ENCODE measurements at regions not wholly inside any gene's neighbourhood (a gene's known extent, or its start where the extent isn't known, plus 50 kb on each side); places are given as distances from the start of the nearest gene placed in this dataset.

DNA sequence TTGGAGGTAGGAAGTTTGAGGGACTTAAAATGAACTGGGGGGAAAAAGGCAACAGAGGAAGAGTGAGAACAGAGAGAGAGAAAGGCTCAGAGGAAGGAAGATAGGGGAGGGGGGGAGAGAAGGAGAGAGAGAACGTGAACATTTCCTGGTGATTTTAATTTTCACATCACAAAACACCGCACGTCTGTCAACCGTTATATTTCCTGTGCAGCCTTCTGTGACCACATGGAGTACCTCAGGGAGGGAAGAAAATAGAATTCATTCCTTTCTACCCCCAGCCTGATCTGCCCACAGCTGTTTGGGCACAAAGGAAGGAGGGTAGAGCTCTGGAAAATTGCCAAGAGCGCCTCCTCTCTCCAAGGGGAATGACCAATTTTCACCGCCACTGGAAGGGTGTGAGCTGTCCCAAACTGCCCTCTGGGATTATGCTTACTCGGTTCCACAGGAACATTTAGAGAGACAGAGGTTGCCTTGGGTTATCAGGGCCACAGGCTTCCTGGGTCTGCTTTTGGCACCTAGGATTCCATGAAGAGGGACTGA lies 135.7 kb upstream of the MAMLD1 start:
- no peak for TF ChIP-seq CREB1 (IDR thresholded peaks at IDR 0.05; ENCODE audit: low read depth)
- TF ChIP-seq, protein P1, sequence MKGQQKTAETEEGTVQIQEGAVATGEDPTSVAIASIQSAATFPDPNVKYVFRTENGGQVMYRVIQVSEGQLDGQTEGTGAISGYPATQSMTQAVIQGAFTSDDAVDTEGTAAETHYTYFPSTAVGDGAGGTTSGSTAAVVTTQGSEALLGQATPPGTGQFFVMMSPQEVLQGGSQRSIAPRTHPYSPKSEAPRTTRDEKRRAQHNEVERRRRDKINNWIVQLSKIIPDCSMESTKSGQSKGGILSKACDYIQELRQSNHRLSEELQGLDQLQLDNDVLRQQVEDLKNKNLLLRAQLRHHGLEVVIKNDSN (IDR thresholded peaks at IDR 0.05): no peak
- TF ChIP-seq, protein P2, sequence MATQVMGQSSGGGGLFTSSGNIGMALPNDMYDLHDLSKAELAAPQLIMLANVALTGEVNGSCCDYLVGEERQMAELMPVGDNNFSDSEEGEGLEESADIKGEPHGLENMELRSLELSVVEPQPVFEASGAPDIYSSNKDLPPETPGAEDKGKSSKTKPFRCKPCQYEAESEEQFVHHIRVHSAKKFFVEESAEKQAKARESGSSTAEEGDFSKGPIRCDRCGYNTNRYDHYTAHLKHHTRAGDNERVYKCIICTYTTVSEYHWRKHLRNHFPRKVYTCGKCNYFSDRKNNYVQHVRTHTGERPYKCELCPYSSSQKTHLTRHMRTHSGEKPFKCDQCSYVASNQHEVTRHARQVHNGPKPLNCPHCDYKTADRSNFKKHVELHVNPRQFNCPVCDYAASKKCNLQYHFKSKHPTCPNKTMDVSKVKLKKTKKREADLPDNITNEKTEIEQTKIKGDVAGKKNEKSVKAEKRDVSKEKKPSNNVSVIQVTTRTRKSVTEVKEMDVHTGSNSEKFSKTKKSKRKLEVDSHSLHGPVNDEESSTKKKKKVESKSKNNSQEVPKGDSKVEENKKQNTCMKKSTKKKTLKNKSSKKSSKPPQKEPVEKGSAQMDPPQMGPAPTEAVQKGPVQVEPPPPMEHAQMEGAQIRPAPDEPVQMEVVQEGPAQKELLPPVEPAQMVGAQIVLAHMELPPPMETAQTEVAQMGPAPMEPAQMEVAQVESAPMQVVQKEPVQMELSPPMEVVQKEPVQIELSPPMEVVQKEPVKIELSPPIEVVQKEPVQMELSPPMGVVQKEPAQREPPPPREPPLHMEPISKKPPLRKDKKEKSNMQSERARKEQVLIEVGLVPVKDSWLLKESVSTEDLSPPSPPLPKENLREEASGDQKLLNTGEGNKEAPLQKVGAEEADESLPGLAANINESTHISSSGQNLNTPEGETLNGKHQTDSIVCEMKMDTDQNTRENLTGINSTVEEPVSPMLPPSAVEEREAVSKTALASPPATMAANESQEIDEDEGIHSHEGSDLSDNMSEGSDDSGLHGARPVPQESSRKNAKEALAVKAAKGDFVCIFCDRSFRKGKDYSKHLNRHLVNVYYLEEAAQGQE (IDR thresholded peaks at IDR 0.05; ENCODE audit: low read depth): no peak

DNA sequence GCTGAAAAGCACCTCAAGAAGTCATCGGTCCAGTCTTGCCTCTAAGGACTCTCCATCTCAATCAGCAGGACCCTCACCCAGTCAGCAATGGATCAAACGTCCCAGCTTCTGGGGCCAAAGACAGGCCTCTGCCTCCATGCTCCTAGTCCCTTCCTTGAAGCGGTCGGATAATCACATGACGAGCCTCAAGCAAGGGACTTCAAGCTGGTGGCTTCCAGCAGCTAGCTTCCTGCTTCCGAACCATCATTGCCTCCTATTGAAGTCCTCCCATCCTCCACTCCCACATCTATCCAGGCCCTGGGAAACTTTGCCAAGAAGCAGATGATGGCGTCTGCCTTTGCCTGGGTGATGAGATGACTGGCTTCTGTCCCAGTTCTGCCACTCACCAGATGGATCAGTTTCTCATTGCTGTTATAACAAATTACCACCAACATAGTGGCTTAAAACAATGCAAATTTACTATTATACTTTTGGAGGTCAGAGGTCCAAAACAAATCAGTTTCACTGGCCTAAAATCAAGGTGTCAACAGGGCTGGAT lies 135.2 kb upstream of the MAMLD1 start:
- TF ChIP-seq CREB1 (IDR thresholded peaks at IDR 0.05; ENCODE audit: low read depth) (no peak), ZBTB7A (IDR thresholded peaks at IDR 0.05; ENCODE audit: low read depth) (no peak)
- TF ChIP-seq, protein P1 (IDR thresholded peaks at IDR 0.05): no peak

DNA sequence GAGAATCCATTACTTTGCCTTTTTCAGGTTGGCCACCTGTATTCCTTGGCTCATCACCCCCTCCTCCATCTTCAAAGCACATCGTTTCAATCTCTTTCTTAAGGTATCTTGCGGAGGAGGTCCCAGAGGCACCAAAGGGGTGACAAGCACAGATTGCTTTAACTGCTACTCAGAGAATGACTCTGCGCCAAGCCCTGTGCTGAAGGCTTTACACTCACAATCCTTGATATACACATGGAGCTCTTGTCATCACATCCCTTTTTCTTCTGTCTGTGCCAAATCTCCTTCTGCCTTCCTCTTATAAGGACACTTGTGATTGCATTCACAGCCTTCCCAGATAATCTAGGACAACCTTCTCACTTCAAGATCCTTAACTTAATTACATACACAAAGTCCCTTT lies 134.7 kb upstream of the MAMLD1 start:
- TF ChIP-seq, protein P1 (IDR thresholded peaks at IDR 0.05): no peak
- TF ChIP-seq CREB1 (IDR thresholded peaks at IDR 0.05; ENCODE audit: low read depth) (no peak), EP300 (IDR thresholded peaks at IDR 0.05; ENCODE audit: borderline replicate concordance) (no peak), CEBPB (IDR thresholded peaks at IDR 0.05) (no peak), YY1 (IDR thresholded peaks at IDR 0.05; ENCODE audit: low read depth) (no peak), TEAD4 (IDR thresholded peaks at IDR 0.05) (no peak), ZBTB7A (IDR thresholded peaks at IDR 0.05; ENCODE audit: low read depth) (no peak), NFIC (IDR thresholded peaks at IDR 0.05) (no peak), TCF12 (IDR thresholded peaks at IDR 0.05; ENCODE audit: low read depth) (no peak), TAF1 (IDR thresholded peaks at IDR 0.05; ENCODE audit: low read depth) (no peak), EGR1 (IDR thresholded peaks at IDR 0.05) (no peak), FOXM1 (IDR thresholded peaks at IDR 0.05; ENCODE audit: borderline replicate concordance, low read depth) (no peak)
- TF ChIP-seq, protein P2 (IDR thresholded peaks at IDR 0.05; ENCODE audit: low read depth): no peak

DNA sequence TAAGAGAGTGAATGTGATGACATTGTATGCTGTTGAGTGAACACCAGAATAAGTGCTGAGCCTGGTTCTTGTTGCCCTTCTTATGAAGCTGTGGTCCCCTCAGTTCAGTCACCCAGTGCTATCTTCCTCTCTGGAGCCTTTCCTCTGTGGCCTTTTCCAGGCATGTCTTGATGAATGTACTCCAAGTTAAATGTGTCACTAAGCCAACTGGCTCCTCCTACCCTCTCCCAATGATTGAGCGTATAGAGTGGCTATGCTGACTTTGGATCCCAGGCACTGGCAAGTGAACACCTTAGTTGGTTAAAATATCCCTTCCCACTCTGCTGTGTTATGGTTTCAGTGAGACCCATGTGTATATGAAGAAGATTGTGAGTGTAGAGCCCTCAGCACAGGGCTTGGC lies 134.1 kb upstream of the MAMLD1 start:
- TF ChIP-seq EP300 (IDR thresholded peaks at IDR 0.05; ENCODE audit: borderline replicate concordance) (no peak), TCF12 (IDR thresholded peaks at IDR 0.05; ENCODE audit: low read depth) (no peak), TAF1 (IDR thresholded peaks at IDR 0.05; ENCODE audit: low read depth) (no peak), CEBPB (IDR thresholded peaks at IDR 0.05) (no peak)
- TF ChIP-seq, protein P1 (IDR thresholded peaks at IDR 0.05): no peak

DNA sequence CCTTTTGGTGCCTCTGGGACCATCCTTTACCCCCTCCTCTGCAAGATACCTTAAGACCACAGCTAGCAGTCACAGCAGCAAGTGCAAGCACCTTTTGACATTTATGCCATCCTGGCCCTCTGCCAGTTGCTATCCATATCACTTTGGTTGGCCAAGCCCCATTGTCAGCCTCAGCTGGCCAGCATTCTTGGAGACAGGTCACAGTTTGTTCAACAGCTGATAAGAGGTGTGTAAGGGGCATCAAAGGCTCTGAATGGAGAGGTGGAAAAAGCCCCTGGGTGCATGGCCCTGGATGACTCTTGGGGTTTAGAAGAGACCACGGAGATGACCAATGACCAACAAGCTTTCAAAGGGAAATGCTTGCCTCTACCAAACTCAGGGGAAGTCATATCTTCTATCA lies 133.6 kb upstream of the MAMLD1 start:
- TF ChIP-seq EP300 (IDR thresholded peaks at IDR 0.05; ENCODE audit: borderline replicate concordance): no peak
- no peak for TF ChIP-seq TCF12 (IDR thresholded peaks at IDR 0.05; ENCODE audit: low read depth)
- TF ChIP-seq TEAD4 (IDR thresholded peaks at IDR 0.05): no peak
- TF ChIP-seq, protein P2 (IDR thresholded peaks at IDR 0.05; ENCODE audit: low read depth): no peak
- TF ChIP-seq, protein P3, sequence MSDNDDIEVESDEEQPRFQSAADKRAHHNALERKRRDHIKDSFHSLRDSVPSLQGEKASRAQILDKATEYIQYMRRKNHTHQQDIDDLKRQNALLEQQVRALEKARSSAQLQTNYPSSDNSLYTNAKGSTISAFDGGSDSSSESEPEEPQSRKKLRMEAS (IDR thresholded peaks at IDR 0.05): no peak
- no peak for TF ChIP-seq CEBPB (IDR thresholded peaks at IDR 0.05)
- TF ChIP-seq NFIC (IDR thresholded peaks at IDR 0.05): no peak
- no peak for TF ChIP-seq FOXM1 (IDR thresholded peaks at IDR 0.05; ENCODE audit: borderline replicate concordance, low read depth)
- no peak for TF ChIP-seq RAD21 (IDR thresholded peaks at IDR 0.05; ENCODE audit: low read depth)
- TF ChIP-seq, protein P1 (IDR thresholded peaks at IDR 0.05): no peak
- TF ChIP-seq YY1 (IDR thresholded peaks at IDR 0.05; ENCODE audit: low read depth): no peak
- TF ChIP-seq TAF1 (IDR thresholded peaks at IDR 0.05; ENCODE audit: low read depth): no peak
- TF ChIP-seq EGR1 (IDR thresholded peaks at IDR 0.05): no peak
- TF ChIP-seq CREB1 (IDR thresholded peaks at IDR 0.05; ENCODE audit: low read depth): no peak
- TF ChIP-seq ZBTB7A (IDR thresholded peaks at IDR 0.05; ENCODE audit: low read depth): no peak

All from Ishikawa (cell line).